Mesenteric fat pad (tissue), 1 donor: ENCODE measurements at regions not wholly inside any gene's neighbourhood (a gene's known extent, or its start where the extent isn't known, plus 50 kb on each side); places are given as distances from the start of the nearest gene placed in this dataset.

Experiments
- DNase-seq: peaks from one replicate; pipeline ENCODE4 v3.0.0-alpha.2; 2020; ENCODE audit warnings: low spot score
- donor health status: DM: yes; HTN: yes; CAD: no.

- no peak for DNase-seq
Measured at GRCh38 chr2:121085801-121086200, 199.2 kb downstream of the TFCP2L1 start.

- no peak for DNase-seq
Measured at GRCh38 chr2:121086450-121086849, 198.6 kb downstream of the TFCP2L1 start.

GRCh38 chr2:121087117-121087516 lies 197.9 kb downstream of the TFCP2L1 start:
- no peak for DNase-seq

GRCh38 chr2:121088251-121089165 lies 196.5 kb downstream of the TFCP2L1 start:
- DNase-seq: no peak

GRCh38 chr2:121089166-121089510 lies 195.9 kb downstream of the TFCP2L1 start:
- no peak for DNase-seq

GRCh38 chr2:121090088-121090715 lies 194.8 kb downstream of the TFCP2L1 start:
- DNase-seq: no peak

- no peak for DNase-seq
Measured at GRCh38 chr2:121092095-121092494, 192.9 kb downstream of the TFCP2L1 start.

- no peak for DNase-seq
Measured at GRCh38 chr2:121093692-121094091, 191.3 kb downstream of the TFCP2L1 start.

- DNase-seq: no peak
Measured at GRCh38 chr2:121094101-121094500, 190.9 kb downstream of the TFCP2L1 start.

GRCh38 chr2:121094845-121095244 lies 190.2 kb downstream of the TFCP2L1 start:
- no peak for DNase-seq

GRCh38 chr2:121095257-121096080 lies 189.5 kb downstream of the TFCP2L1 start:
- DNase-seq: no peak

- no peak for DNase-seq
Measured at GRCh38 chr2:121096611-121097010, 188.4 kb downstream of the TFCP2L1 start.

- no peak for DNase-seq
Measured at GRCh38 chr2:121098556-121098955, 186.4 kb downstream of the TFCP2L1 start.

- DNase-seq: no peak
Measured at GRCh38 chr2:121099329-121100290, 185.4 kb downstream of the TFCP2L1 start.

- DNase-seq: no peak
Measured at GRCh38 chr2:121101093-121101715, 183.8 kb downstream of the TFCP2L1 start.

GRCh38 chr2:121102941-121103340 lies 182.1 kb downstream of the TFCP2L1 start:
- no peak for DNase-seq

GRCh38 chr2:121103960-121104359 lies 181.0 kb downstream of the TFCP2L1 start:
- no peak for DNase-seq

GRCh38 chr2:121104721-121105141 lies 180.3 kb downstream of the TFCP2L1 start:
- DNase-seq: no peak

GRCh38 chr2:121110924-121111323 lies 174.1 kb downstream of the TFCP2L1 start:
- no peak for DNase-seq

GRCh38 chr2:121118951-121119350 lies 166.1 kb downstream of the TFCP2L1 start:
- peak; percentile 53 for DNase-seq
